WTC11 (cell line): ENCODE measurements at regions not wholly inside any gene's neighbourhood (a gene's known extent, or its start where the extent isn't known, plus 50 kb on each side); places are given as distances from the start of the nearest gene placed in this dataset.

Experiments
- ATAC-seq: fragments of 200-7000 bp; cut with Tn5 transposase; 2 replicates; pipeline ENCODE4 v1.10.0; 2021; ENCODE audit warnings: mild to moderate bottlenecking, moderate library complexity
- CTCF ChIA-PET: fragments of 300-600 bp; sonication (Branson Sonifier 250); formaldehyde crosslinking; loops from one replicate; lab custom pipeline; 2021; ENCODE audit warnings: antibody characterized with exemption; lab: Charles Lee
- POLR2A ChIA-PET: fragments of 350-600 bp; sonication (Branson Sonifier 250); formaldehyde crosslinking; loops from one replicate; lab custom pipeline; 2021; ENCODE audit warnings: antibody characterized with exemption; lab: Charles Lee
- DNase-seq: peaks from one replicate; pipeline ENCODE4 v3.0.0; 2021; ENCODE audit warnings: low spot score
- H3K27ac Mint-ChIP-seq: 2 replicates; pipeline ENCODE4 v1.8.0; 2021; ENCODE audit warnings: mixed read lengths
- H3K27me3 Mint-ChIP-seq: 2 replicates; pipeline ENCODE4 v1.8.0; 2021; ENCODE audit warnings: low read depth, mild to moderate bottlenecking, moderate library complexity, mixed read lengths
- H3K36me3 Mint-ChIP-seq: 2 replicates; pipeline ENCODE4 v1.8.0; 2021; ENCODE audit warnings: mixed read lengths
- H3K4me1 Mint-ChIP-seq: 2 replicates; pipeline ENCODE4 v1.8.0; 2022; ENCODE audit warnings: mixed read lengths
- H3K4me3 Mint-ChIP-seq: 2 replicates; pipeline ENCODE4 v1.8.0; 2021; ENCODE audit warnings: mild to moderate bottlenecking, moderate library complexity, mixed read lengths
- H3K9me3 Mint-ChIP-seq: 2 replicates; pipeline ENCODE4 v1.8.0; 2021; ENCODE audit warnings: mixed read lengths
- AFF4 ChIP-seq: sonication (generic); formaldehyde crosslinking; IDR thresholded peaks from 2 replicates; pipeline ENCODE4 v1.8.1; 2023; ENCODE audit warnings: mild to moderate bottlenecking, missing genetic modification reagents, borderline replicate concordance
- CREB1 ChIP-seq: sonication (generic); formaldehyde crosslinking; IDR thresholded peaks from 2 replicates; pipeline ENCODE4 v1.8.0; 2023; ENCODE audit warnings: mild to moderate bottlenecking, missing genetic modification reagents
- ERG ChIP-seq: fragments of 250-450 bp; sonication (Bioruptor Pico); IDR thresholded peaks from 2 replicates; pipeline ENCODE4 v1.8.0; 2021; ENCODE audit warnings: mild to moderate bottlenecking
- ESRRA ChIP-seq: sonication (generic); formaldehyde crosslinking; IDR thresholded peaks from 2 replicates; pipeline ENCODE4 v1.8.1; 2022; ENCODE audit warnings: mild to moderate bottlenecking, missing genetic modification reagents, borderline replicate concordance
- IRF2 ChIP-seq: sonication (generic); formaldehyde crosslinking; IDR thresholded peaks from 2 replicates; pipeline ENCODE4 v1.8.0; 2022; ENCODE audit warnings: low read depth, missing genetic modification reagents, borderline replicate concordance
- TEAD4 ChIP-seq: sonication (generic); formaldehyde crosslinking; IDR thresholded peaks from 2 replicates; pipeline ENCODE4 v1.8.0; 2022; ENCODE audit warnings: mild to moderate bottlenecking, missing genetic modification reagents
- ZNF232 ChIP-seq: sonication (generic); formaldehyde crosslinking; IDR thresholded peaks from 2 replicates; pipeline ENCODE4 v1.8.0; 2022; ENCODE audit warnings: mild to moderate bottlenecking, missing genetic modification reagents
- ZNF317 ChIP-seq: sonication (generic); formaldehyde crosslinking; IDR thresholded peaks from 2 replicates; pipeline ENCODE4 v1.8.1; 2023; ENCODE audit warnings: low read depth, mild to moderate bottlenecking, moderate library complexity, missing genetic modification reagents, borderline replicate concordance
- TF ChIP-seq, protein P1 (sequence below): sonication (generic); formaldehyde crosslinking; IDR thresholded peaks from 2 replicates; pipeline ENCODE4 v1.8.0; 2022; ENCODE audit warnings: mild to moderate bottlenecking, missing genetic modification reagents
- TF ChIP-seq, protein P2 (sequence below): fragments of 250-450 bp; sonication (Bioruptor Pico); IDR thresholded peaks from 2 replicates; pipeline ENCODE4 v1.9.0; 2021; ENCODE audit warnings: mild to moderate bottlenecking
- TF ChIP-seq, protein P3 (sequence below): fragments of 250-450 bp; sonication (Bioruptor Pico); IDR thresholded peaks from 2 replicates; pipeline ENCODE4 v1.9.0; 2021; ENCODE audit warnings: moderate library complexity, mild to moderate bottlenecking, inconsistent platforms, borderline replicate concordance

- TF ChIP-seq AFF4 (CRISPR knock-in tag) (no peak), IRF2 (CRISPR knock-in tag) (no peak)
Observed at GRCh38 chr12:124184456-124184855, 110.4 kb upstream of the RFLNA start (continued).

GRCh38 chr12:124185971-124186686, 108.8 kb upstream of the RFLNA start:
- Mint-ChIP-seq H3K9me3 (no peaks in the 10 kb centered on the region), H3K4me3 (no peak overlapping the region), H3K4me1 (peaks cover 38% of the 10 kb centered on the region), H3K36me3 (no peaks in the 10 kb centered on the region), H3K27ac (0 out of 2 replicates have a peak overlapping the region, but pooled peaks have one; percentile 84), H3K27me3 (no peaks in the 10 kb centered on the region)
- DNase-seq, result no peak
- POLR2A ChIA-PET, result no interaction called here
- TF ChIP-seq TEAD4 (CRISPR knock-in tag) (no peak), ESRRA (no peak), ERG (CRISPR knock-in tag) (no peak), ZNF317 (no peak)
- TF ChIP-seq, protein P1, sequence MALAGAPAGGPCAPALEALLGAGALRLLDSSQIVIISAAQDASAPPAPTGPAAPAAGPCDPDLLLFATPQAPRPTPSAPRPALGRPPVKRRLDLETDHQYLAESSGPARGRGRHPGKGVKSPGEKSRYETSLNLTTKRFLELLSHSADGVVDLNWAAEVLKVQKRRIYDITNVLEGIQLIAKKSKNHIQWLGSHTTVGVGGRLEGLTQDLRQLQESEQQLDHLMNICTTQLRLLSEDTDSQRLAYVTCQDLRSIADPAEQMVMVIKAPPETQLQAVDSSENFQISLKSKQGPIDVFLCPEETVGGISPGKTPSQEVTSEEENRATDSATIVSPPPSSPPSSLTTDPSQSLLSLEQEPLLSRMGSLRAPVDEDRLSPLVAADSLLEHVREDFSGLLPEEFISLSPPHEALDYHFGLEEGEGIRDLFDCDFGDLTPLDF (CRISPR knock-in tag), result no peak
- TF ChIP-seq, protein P2, sequence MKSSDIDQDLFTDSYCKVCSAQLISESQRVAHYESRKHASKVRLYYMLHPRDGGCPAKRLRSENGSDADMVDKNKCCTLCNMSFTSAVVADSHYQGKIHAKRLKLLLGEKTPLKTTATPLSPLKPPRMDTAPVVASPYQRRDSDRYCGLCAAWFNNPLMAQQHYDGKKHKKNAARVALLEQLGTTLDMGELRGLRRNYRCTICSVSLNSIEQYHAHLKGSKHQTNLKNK (CRISPR knock-in tag), result no peak
- TF ChIP-seq, protein P3, sequence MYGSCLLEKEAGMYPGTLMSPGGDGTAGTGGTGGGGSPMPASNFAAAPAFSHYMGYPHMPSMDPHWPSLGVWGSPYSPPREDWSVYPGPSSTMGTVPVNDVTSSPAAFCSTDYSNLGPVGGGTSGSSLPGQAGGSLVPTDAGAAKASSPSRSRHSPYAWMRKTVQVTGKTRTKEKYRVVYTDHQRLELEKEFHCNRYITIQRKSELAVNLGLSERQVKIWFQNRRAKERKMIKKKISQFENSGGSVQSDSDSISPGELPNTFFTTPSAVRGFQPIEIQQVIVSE (CRISPR knock-in tag), result no peak
- no peak for ATAC-seq
- CTCF ChIA-PET, result no interaction called here

GRCh38 chr12:124188084-124188483, 106.8 kb upstream of the RFLNA start:
- Mint-ChIP-seq H3K4me1 (peaks cover 38% of the 10 kb centered on the region), H3K4me3 (no peak overlapping the region), H3K9me3 (peaks cover 4% of the 10 kb centered on the region), H3K36me3 (peaks cover 4% of the 10 kb centered on the region; the same call in 1 of the 2 replicates), H3K27ac (peak overlapping the region; percentile 4; the same call in 1 of the 2 replicates), H3K27me3 (no peaks in the 10 kb centered on the region)
- ATAC-seq, result no peak
- ChIA-PET POLR2A (interaction anchor here (0.6 kb wide), 1 partner anchor 953 kb away, joined by 5 read pairs; no protein-coding TSS in a partner anchor), CTCF (no interaction called here)
- no peak for DNase-seq
- no peak for TF ChIP-seq ZNF232
- no peak for TF ChIP-seq CREB1 (CRISPR knock-in tag)
- TF ChIP-seq ZNF317, result no peak
